Breast epithelium (tissue), 4 donors: ENCODE measurements at regions not wholly inside any gene's neighbourhood (a gene's known extent, or its start where the extent isn't known, plus 50 kb on each side); places are given as distances from the start of the nearest gene placed in this dataset.
"Not testable (repeated sequence)": the region's sequence is repeated elsewhere in the genome, so short reads cannot be mapped to it uniquely, and the experiment has no call there.

Experiments used
- DNase-seq, 2 donors: peaks; one replicate each; pipeline ENCODE4 v3.0.0-alpha.2; 2019; ENCODE audit warnings: low spot score in 2 of 2
- H3K27ac ChIP-seq, 2 donors: fragments of 200-600 bp; sonication (generic) in 1 of 2; one replicate each; pipeline ENCODE4 v1.5.1; 2016 to 2019; ENCODE audit warnings: mild to moderate bottlenecking in 1 of 2
- H3K27me3 ChIP-seq, 2 donors: fragments of 200-600 bp; sonication (generic) in 1 of 2; one replicate each; pipeline versions ENCODE4 v1.5.1 to v1.6.0; 2017 to 2019; ENCODE audit warnings: control low read depth in 1 of 2, mild to moderate bottlenecking in 1 of 2
- H3K36me3 ChIP-seq: fragments of 200-600 bp; one replicate; pipeline ENCODE4 v1.5.1; 2019
- H3K4me1 ChIP-seq, 2 donors: fragments of 200-600 bp; sonication (generic); one replicate each; pipeline ENCODE4 v1.5.1; 2016 to 2019; ENCODE audit warnings: control low read depth in 1 of 2
- H3K4me3 ChIP-seq, 3 donors: fragments of 200-600 bp; sonication (generic); 1 replicate in 2 of 3; 2 replicates in 1 of 3; pipeline ENCODE4 v1.5.1; 2016 to 2019; ENCODE audit warnings: mild to moderate bottlenecking in 3 of 3, moderate library complexity in 2 of 3
- H3K9me3 ChIP-seq, 2 donors: fragments of 200-600 bp; sonication (generic) in 1 of 2; one replicate each; pipeline ENCODE4 v1.5.1; 2016 to 2019; ENCODE audit warnings: control low read depth in 1 of 2
- POLR2A ChIP-seq: fragments of 450-650 bp; IDR thresholded peaks from one replicate; pipeline ENCODE4 v1.6.1; 2016; ENCODE audit warnings: antibody characterized with exemption, mild to moderate bottlenecking, moderate library complexity
- POLR2AphosphoS5 ChIP-seq, 3 donors: sonication (generic); formaldehyde crosslinking; IDR thresholded peaks; one replicate each; pipeline ENCODE4 v1.6.1; 2017; ENCODE audit warnings: antibody characterized with exemption in 3 of 3
- intact Hi-C: fragments of 100-400 bp; cut with DNase I; formaldehyde crosslinking; loops from one replicate; pipeline ENCODE4 v1.15.1; 2023; ENCODE audit warnings: low total_unique reads
- TF ChIP-seq, protein P1 (sequence below), 3 donors: fragments of 450-650 bp; IDR thresholded peaks; one replicate each; pipeline ENCODE4 v1.5.1; 2016 to 2017; ENCODE audit warnings: antibody characterized with exemption in 3 of 3, mild to moderate bottlenecking in 3 of 3, moderate library complexity in 3 of 3

DNA sequence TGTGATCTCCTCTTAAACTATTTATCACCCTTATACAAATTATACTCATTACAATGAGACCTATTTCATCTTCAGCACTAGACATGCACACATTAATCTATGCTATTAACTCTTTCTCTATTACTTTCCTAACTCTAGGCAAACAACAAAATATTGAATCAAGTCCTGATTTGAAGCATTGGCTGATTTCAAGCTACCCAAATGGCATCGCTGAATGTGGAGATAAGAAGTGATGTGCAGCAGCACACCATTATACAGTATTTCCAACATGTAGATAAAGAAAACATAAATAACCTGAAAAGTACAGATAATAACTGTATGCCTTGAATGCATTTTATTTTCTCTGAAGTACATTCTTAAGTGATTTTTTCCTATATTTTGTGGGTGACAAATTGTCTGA lies 268.6 kb upstream of the GULP1 start:
- no peak overlapping the region for H3K4me3 ChIP-seq
- H3K36me3 ChIP-seq = no peaks in the 10 kb centered on the region
- intact Hi-C loops = no loop called here
- no peaks in the 10 kb centered on the region for H3K4me1 ChIP-seq
- H3K9me3 ChIP-seq = peaks cover 0 to 6% of the 10 kb centered on the region in 2 donors
- no peaks in the 10 kb centered on the region for H3K27me3 ChIP-seq
- TF ChIP-seq POLR2AphosphoS5 (IDR thresholded peaks at IDR 0.05) (no peak), POLR2A (no peak)
- TF ChIP-seq, protein P1, sequence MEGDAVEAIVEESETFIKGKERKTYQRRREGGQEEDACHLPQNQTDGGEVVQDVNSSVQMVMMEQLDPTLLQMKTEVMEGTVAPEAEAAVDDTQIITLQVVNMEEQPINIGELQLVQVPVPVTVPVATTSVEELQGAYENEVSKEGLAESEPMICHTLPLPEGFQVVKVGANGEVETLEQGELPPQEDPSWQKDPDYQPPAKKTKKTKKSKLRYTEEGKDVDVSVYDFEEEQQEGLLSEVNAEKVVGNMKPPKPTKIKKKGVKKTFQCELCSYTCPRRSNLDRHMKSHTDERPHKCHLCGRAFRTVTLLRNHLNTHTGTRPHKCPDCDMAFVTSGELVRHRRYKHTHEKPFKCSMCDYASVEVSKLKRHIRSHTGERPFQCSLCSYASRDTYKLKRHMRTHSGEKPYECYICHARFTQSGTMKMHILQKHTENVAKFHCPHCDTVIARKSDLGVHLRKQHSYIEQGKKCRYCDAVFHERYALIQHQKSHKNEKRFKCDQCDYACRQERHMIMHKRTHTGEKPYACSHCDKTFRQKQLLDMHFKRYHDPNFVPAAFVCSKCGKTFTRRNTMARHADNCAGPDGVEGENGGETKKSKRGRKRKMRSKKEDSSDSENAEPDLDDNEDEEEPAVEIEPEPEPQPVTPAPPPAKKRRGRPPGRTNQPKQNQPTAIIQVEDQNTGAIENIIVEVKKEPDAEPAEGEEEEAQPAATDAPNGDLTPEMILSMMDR (IDR thresholded peaks at IDR 0.05) = no peak
- no peak for DNase-seq
- no peak overlapping the region for H3K27ac ChIP-seq

DNA sequence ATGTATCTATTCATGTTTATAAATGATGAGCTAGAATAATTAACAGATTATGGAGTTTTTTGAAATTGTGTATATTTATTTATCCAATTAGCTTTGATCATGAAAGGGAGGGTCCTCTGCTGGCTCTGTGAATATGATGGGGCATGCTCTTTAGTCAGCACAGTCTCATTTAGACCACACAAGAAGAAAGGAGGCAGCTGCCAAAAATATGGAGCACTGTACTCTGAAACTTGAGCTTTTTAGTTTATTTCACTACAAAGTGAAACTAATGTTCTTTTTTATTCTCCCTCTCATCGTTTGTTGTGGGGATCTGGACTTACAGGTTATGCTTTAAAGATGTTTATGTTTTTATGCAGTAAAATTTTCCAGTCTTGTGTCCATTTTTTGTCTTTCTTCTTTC lies 266.9 kb upstream of the GULP1 start:
- TF ChIP-seq POLR2AphosphoS5 (IDR thresholded peaks at IDR 0.05) (no peak), POLR2A (no peak)
- TF ChIP-seq, protein P1 (IDR thresholded peaks at IDR 0.05) = no peak
- DNase-seq = no peak
- H3K27me3 ChIP-seq = no peaks in the 10 kb centered on the region
- H3K4me1 ChIP-seq = no peaks in the 10 kb centered on the region
- H3K4me3 ChIP-seq = no peak overlapping the region
- intact Hi-C loops = no loop called here
- no peaks in the 10 kb centered on the region for H3K36me3 ChIP-seq
- no peak overlapping the region for H3K27ac ChIP-seq
- peaks cover 0 to 2% of the 10 kb centered on the region in 2 donors for H3K9me3 ChIP-seq

DNA sequence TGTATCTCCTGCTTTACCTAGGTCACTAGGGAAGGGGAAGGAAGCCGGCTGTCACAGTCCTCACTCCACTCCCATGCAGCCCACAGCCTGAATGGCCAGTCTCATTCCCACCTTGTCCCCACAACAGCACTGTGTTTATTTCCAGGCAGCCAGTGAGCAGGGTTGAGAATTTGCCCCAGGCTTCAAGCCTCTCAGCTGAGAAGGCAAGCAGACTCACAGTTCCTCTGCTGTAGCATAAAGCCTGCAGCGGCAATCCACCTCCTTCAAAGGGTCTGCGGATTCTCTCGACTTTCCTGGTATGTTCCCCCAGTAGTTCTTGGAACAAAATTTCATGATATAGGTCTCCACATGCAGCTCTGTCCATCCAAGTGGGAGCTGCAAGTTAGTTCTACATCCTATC lies 262.9 kb upstream of the GULP1 start:
- Histone ChIP-seq H3K4me1 (no peaks in the 10 kb centered on the region), H3K27ac (no peak overlapping the region), H3K9me3 (no peaks in the 10 kb centered on the region), H3K27me3 (no peaks in the 10 kb centered on the region), H3K36me3 (no peaks in the 10 kb centered on the region), H3K4me3 (no peak overlapping the region)
- no peak for DNase-seq
- intact Hi-C loops = no loop called here
- TF ChIP-seq POLR2A (no peak), POLR2AphosphoS5 (IDR thresholded peaks at IDR 0.05) (no peak)
- TF ChIP-seq, protein P1 (IDR thresholded peaks at IDR 0.05) = no peak

DNA sequence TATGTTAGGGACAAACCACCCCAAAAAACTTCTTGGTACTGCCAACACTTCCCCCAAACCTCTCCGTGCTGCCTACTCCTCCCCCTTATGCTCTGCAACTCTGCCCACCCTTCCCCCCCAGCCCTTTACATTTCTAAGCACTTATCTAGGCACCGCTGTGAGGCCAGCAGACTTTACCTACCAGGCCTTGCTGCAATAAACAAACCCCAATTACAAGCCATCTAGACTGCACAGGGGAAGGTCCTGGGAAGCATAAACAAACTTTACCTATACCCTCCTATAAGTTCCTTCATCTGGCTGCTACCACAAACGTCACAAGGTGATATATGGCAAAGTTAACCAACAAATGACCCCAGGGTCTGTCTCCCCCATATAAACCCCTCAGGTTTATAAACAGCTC lies 259.4 kb upstream of the GULP1 start:
- DNase-seq = no peak
- H3K36me3 ChIP-seq = no peaks in the 10 kb centered on the region
- no peaks in the 10 kb centered on the region for H3K4me1 ChIP-seq
- intact Hi-C loops = no loop called here
- no peak overlapping the region for H3K27ac ChIP-seq
- TF ChIP-seq POLR2AphosphoS5 (IDR thresholded peaks at IDR 0.05) (no peak), POLR2A (no peak)
- TF ChIP-seq, protein P1 (IDR thresholded peaks at IDR 0.05) = no peak
- no peak overlapping the region for H3K4me3 ChIP-seq
- no peaks in the 10 kb centered on the region for H3K27me3 ChIP-seq
- H3K9me3 ChIP-seq = no peaks in the 10 kb centered on the region

DNA sequence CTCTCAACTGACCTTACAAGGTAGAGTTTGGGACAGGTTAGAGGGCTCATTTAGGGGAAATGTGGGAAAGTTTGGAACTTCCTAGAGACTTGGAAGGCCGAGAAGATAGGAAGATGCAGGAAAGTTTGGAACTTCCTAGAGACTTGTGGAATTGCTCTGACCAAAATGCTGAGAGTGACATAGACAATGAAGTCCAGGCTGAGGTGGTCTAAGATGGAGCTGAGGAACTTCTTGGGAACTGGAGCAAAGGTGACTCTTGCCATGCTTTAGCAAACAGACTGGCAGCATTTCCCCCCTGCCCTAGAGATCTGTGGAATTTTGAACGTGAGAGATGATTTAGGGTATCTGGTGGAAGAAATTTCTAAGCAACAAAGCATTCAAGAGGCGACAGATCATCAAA lies 258.9 kb upstream of the GULP1 start:
- no peak overlapping the region for H3K4me3 ChIP-seq
- H3K27ac ChIP-seq = no peak overlapping the region
- no peaks in the 10 kb centered on the region for H3K4me1 ChIP-seq
- no peaks in the 10 kb centered on the region for H3K36me3 ChIP-seq
- H3K27me3 ChIP-seq = no peaks in the 10 kb centered on the region
- intact Hi-C loops = no loop called here
- TF ChIP-seq POLR2AphosphoS5 (IDR thresholded peaks at IDR 0.05) (no peak), POLR2A (no peak)
- TF ChIP-seq, protein P1 (IDR thresholded peaks at IDR 0.05) = no peak
- no peaks in the 10 kb centered on the region for H3K9me3 ChIP-seq
- no peak for DNase-seq

DNA sequence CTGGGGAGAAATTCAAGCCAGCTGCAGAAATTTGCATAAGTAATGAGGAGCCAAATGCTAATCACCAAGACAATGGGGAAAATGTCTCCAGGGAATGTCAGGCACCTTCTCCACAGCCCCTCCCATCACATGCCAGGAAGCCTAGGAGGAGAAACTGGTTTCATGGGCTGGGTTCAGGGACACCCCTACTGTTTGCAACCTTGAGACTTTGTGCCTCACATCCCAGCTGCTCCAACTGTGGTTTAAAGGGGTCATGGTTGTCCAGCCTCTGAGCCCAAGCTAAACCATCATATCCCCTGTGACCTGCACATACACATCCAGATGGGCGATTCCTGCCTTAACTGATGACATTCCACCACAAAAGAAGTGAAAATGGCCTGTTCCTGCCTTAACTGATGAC lies 258.4 kb upstream of the GULP1 start:
- H3K27me3 ChIP-seq, H3K9me3 ChIP-seq, H3K27ac ChIP-seq, intact Hi-C loops, H3K4me3 ChIP-seq, DNase-seq, H3K36me3 ChIP-seq, H3K4me1 ChIP-seq: not testable (repeated sequence)

DNA sequence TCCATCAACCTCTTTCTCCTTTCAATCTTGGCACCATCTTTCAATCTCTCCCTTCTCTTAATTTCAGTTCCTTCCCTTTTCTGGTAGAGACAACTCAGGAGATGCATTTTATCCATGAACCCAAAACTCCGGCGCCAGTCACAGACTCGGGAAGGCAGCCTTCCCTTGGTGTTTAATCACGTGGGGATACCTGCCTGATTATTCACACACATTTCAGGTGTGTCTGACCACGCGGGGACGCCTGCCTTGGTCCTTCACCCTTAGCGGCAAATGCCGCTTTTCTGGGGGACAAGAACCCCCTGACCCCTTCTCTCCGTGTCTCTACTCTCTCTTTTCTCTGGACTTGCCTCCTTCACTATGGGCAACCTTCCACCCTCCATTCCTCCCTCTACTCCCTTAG lies 257.6 kb upstream of the GULP1 start:
- H3K27ac ChIP-seq, intact Hi-C loops, H3K4me1 ChIP-seq, H3K9me3 ChIP-seq, H3K27me3 ChIP-seq, DNase-seq, H3K36me3 ChIP-seq, H3K4me3 ChIP-seq: not testable (repeated sequence)

DNA sequence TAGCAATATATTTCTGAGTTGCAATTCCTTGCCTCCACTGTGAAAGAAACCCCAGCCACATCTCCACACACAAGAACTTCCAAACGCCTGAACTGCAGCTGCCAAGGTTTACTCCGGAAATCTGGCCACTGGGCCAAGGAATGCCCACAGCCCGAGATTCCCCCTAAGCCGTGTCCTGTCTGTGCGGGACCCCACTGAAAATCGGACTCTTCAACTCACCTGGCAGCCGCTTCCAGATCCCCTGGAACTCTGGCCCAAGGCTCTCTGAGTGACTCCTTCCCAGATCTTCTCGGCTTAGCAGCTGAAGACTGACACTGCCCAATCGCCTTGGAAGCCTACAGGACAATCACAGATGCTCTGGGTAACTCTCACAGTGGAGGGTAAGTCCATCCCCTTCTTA lies 256.3 kb upstream of the GULP1 start:
- DNase-seq, H3K36me3 ChIP-seq, H3K27ac ChIP-seq, H3K9me3 ChIP-seq, H3K4me1 ChIP-seq, H3K4me3 ChIP-seq, H3K27me3 ChIP-seq, intact Hi-C loops: not testable (repeated sequence)

DNA sequence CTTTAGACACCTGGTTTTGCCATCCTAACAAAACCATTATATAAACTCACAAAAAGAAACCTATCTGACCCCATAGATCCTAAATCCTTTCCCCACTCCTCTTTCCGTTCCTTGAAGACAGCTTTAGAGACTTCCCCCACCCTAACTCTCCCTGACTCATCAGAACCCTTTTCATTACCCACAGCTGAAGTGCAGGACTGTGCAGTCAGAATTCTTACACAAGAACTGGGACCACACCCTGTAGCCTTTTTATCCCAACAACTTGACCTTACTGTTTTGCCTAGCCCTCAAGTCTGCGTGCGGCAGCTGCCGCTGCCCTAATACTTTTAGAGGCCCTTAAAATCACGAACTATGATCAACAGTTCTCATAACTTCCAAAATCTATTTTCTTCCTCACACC lies 254.9 kb upstream of the GULP1 start:
- DNase-seq, H3K36me3 ChIP-seq, H3K9me3 ChIP-seq, H3K4me3 ChIP-seq, intact Hi-C loops, H3K27ac ChIP-seq, H3K27me3 ChIP-seq, H3K4me1 ChIP-seq: not testable (repeated sequence)
